PC-3 (cell line): ENCODE measurements at regions not wholly inside any gene's neighbourhood (a gene's known extent, or its start where the extent isn't known, plus 50 kb on each side); places are given as distances from the start of the nearest gene placed in this dataset.

Experiments
- ATAC-seq: fragments of 200-7000 bp; cut with Tn5 transposase; 2 replicates; pipeline ENCODE4 v1.9.1; 2020; ENCODE audit warnings: mild to moderate bottlenecking, moderate library complexity
- BruUV-seq: library from RNA; stranded (reverse); fragments of 400-500 nt; replicated peaks from 2 replicates; lab custom pipeline; 2021; lab: Mats Ljungman, UMichigan
- CTCF ChIA-PET: fragments of 300-600 bp; sonication (Branson Sonifier 250); formaldehyde crosslinking; loops from one replicate; lab custom pipeline; 2022; ENCODE audit warnings: antibody characterized with exemption; lab: Charles Lee
- POLR2A ChIA-PET: fragments of 300-600 bp; sonication (Branson Sonifier 250); formaldehyde crosslinking; loops from one replicate; lab custom pipeline; 2022; ENCODE audit warnings: antibody characterized with exemption; ENCODE audit not compliant: unreplicated experiment; lab: Charles Lee
- DNase-seq: peaks from one replicate; pipeline ENCODE4 v3.0.0-alpha.2; 2015
- H2AFZ ChIP-seq: fragments of 300-600 bp; sonication (generic); 2 replicates; pipeline ENCODE4 v1.6.0; 2016; ENCODE audit warnings: antibody characterized with exemption, low read length
- H3F3A ChIP-seq: fragments of 300-600 bp; sonication (generic); one replicate; pipeline ENCODE4 v1.6.0; 2017; ENCODE audit warnings: antibody characterized with exemption, low read length, control low read depth, mild to moderate bottlenecking; ENCODE audit not compliant: unreplicated experiment
- H3K27ac ChIP-seq: fragments of 300-600 bp; sonication (generic); 2 replicates; pipeline ENCODE4 v1.5.1; 2016; ENCODE audit warnings: mild to moderate bottlenecking, low read length
- H3K27me3 ChIP-seq: fragments of 300-600 bp; sonication (generic); 2 replicates; pipeline ENCODE4 v1.6.1; 2016; ENCODE audit warnings: low read length, mixed read lengths
- H3K36me3 ChIP-seq: fragments of 300-600 bp; sonication (generic); 2 replicates; pipeline ENCODE4 v1.6.1; 2016; ENCODE audit warnings: low read depth, mixed run types, low read length, mixed read lengths
- H3K4me1 ChIP-seq: fragments of 300-600 bp; sonication (generic); 2 replicates; pipeline ENCODE4 v1.5.1; 2016; ENCODE audit warnings: low read length; ENCODE audit not compliant: insufficient read depth
- H3K4me2 ChIP-seq: fragments of 300-600 bp; sonication (generic); 2 replicates; pipeline ENCODE4 v1.6.0; 2016; ENCODE audit warnings: low read length
- H3K4me3 ChIP-seq: fragments of 300-600 bp; sonication (generic); 2 replicates; pipeline ENCODE4 v1.5.1; 2016; ENCODE audit warnings: mild to moderate bottlenecking, low read length, mixed read lengths
- H3K79me2 ChIP-seq: fragments of 300-600 bp; sonication (generic); 2 replicates; pipeline ENCODE4 v1.6.1; 2017; ENCODE audit warnings: low read length, mixed read lengths
- H3K9ac ChIP-seq: fragments of 300-600 bp; sonication (generic); 2 replicates; pipeline ENCODE4 v1.6.0; 2016; ENCODE audit warnings: mild to moderate bottlenecking, low read length
- H3K9me2 ChIP-seq: fragments of 300-600 bp; sonication (generic); replicated peaks from 2 replicates; pipeline ENCODE4 v1.6.1; 2016; ENCODE audit warnings: mixed run types, low read length, mixed read lengths
- H3K9me3 ChIP-seq: fragments of 300-600 bp; sonication (generic); 2 replicates; pipeline ENCODE4 v1.6.1; 2016; ENCODE audit warnings: low read length, mixed read lengths
- H4K20me1 ChIP-seq: fragments of 300-600 bp; sonication (generic); 2 replicates; pipeline ENCODE4 v1.6.1; 2016; ENCODE audit warnings: low read length, mixed read lengths
- EZH2 ChIP-seq: fragments of 300-600 bp; sonication (generic); IDR thresholded peaks from one replicate; pipeline ENCODE4 v1.6.1; 2017; ENCODE audit warnings: antibody characterized with exemption, mild to moderate bottlenecking, low read length; ENCODE audit not compliant: unreplicated experiment
- EZH2phosphoT487 ChIP-seq: fragments of 300-600 bp; sonication (generic); IDR thresholded peaks from 2 replicates; pipeline ENCODE4 v1.6.1; 2018; ENCODE audit warnings: mild to moderate bottlenecking, antibody characterized with exemption, low read length, borderline replicate concordance
- intact Hi-C: fragments of 100-400 bp; cut with micrococcal nuclease; formaldehyde crosslinking; loops from 2 replicates; pipeline ENCODE4 v1.9.0; 2023
- TF ChIP-seq, protein P1 (sequence below): fragments of 300-600 bp; sonication (generic); conservative IDR thresholded peaks from 2 replicates; pipeline ENCODE4 v1.5.1; 2017; ENCODE audit warnings: antibody characterized with exemption, low read depth, mild to moderate bottlenecking, low read length

DNA sequence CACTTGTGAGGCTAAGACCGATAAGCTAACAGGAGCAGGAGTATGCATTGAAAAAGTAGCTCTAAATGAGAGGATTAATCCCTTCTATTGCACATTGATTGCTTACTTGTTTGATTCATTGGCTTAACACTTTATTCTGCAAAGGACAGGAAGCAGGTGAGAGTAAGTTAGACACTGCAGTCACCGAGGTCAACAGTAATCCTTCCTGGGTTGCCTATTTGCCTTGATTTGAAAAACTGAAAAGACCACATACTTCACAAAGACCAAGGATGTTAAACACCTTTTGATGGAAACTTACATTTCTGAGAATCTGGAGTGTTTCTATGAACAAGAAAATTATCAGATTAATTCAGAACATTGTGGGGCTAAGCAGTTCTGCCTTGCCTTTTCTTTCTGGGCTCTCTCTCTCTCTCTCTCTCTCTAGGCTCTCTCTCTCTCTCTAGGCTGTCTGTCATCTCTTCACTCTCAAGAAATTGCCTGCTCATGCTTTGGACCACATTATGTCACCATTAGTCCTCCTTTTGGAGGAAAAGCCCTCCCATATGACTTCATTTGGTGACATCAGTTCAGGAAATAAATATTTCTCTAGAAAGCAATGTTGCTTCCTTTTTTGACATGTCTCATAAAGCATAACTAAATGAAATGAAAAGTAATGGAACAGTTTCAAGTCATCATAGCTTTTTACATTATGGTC, 103.8 kb downstream of the TNFSF18 start:
- Histone ChIP-seq H3K79me2 (no peaks in the 10 kb centered on the region), H3K4me3 (no peak overlapping the region), H3K9me2 (no peaks in the 10 kb centered on the region), H3K4me2 (no peak overlapping the region), H3K27ac (no peak overlapping the region), H3F3A (no peaks in the 10 kb centered on the region), H2AFZ (no peak overlapping the region), H3K9me3 (no peaks in the 10 kb centered on the region; the same call in 1 of the 2 replicates), H3K4me1 (peaks cover 22% of the 10 kb centered on the region), H3K27me3 (no peaks in the 10 kb centered on the region), H3K36me3 (no peaks in the 10 kb centered on the region), H4K20me1 (no peaks in the 10 kb centered on the region), H3K9ac (no peak overlapping the region)
- intact Hi-C loops: no loop called here
- BruUV-seq: no TSS peak
- POLR2A ChIA-PET: no interaction called here
- DNase-seq: peak; percentile 59
- ATAC-seq: no peak
- TF ChIP-seq EZH2phosphoT487: no peak
- no peak for TF ChIP-seq EZH2
- TF ChIP-seq, protein P1, sequence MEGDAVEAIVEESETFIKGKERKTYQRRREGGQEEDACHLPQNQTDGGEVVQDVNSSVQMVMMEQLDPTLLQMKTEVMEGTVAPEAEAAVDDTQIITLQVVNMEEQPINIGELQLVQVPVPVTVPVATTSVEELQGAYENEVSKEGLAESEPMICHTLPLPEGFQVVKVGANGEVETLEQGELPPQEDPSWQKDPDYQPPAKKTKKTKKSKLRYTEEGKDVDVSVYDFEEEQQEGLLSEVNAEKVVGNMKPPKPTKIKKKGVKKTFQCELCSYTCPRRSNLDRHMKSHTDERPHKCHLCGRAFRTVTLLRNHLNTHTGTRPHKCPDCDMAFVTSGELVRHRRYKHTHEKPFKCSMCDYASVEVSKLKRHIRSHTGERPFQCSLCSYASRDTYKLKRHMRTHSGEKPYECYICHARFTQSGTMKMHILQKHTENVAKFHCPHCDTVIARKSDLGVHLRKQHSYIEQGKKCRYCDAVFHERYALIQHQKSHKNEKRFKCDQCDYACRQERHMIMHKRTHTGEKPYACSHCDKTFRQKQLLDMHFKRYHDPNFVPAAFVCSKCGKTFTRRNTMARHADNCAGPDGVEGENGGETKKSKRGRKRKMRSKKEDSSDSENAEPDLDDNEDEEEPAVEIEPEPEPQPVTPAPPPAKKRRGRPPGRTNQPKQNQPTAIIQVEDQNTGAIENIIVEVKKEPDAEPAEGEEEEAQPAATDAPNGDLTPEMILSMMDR: no peak
- CTCF ChIA-PET: no interaction called here

DNA sequence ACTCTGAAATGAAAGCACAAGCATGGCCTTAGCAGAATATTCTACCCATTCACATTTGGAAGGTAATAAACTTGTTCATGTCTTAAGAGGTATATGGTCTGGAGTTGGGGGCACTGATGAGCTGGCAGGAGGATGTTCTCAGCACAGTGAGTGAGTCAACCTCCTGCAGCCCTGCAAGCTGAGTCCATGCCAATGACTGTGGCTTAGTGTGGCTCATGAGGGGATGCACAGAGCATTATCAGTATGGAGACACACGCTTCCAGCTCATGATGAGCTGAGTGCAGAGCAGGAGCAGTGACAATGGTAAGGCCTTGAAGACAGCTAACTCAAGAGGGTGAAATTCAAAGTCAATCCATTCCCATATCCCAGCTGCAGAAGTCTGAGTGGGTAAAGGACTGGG, 102.3 kb downstream of the TNFSF18 start:
- intact Hi-C loops: no loop called here
- H4K20me1 ChIP-seq: no peaks in the 10 kb centered on the region
- H3K36me3 ChIP-seq: no peaks in the 10 kb centered on the region
- peak overlapping the region; percentile 5 for H3K4me2 ChIP-seq
- DNase-seq (peak; percentile 99), ATAC-seq (peak; percentile 100)
- H3K4me3 ChIP-seq: no peak overlapping the region
- H3K9ac ChIP-seq: no peak overlapping the region
- H2AFZ ChIP-seq: no peak overlapping the region
- H3K27me3 ChIP-seq: no peaks in the 10 kb centered on the region
- H3K9me2 ChIP-seq: no peaks in the 10 kb centered on the region
- POLR2A ChIA-PET: no interaction called here
- CTCF ChIA-PET: interaction anchor here (0.6 kb wide), 1 partner anchor 122 kb away, joined by 3 read pairs; no protein-coding TSS in a partner anchor
- peaks cover 22% of the 10 kb centered on the region for H3K4me1 ChIP-seq
- no peaks in the 10 kb centered on the region for H3F3A ChIP-seq
- H3K79me2 ChIP-seq: no peaks in the 10 kb centered on the region
- H3K27ac ChIP-seq: peak overlapping the region; percentile 13
- H3K9me3 ChIP-seq: no peaks in the 10 kb centered on the region; the same call in 1 of the 2 replicates
- no TSS peak for BruUV-seq
- TF ChIP-seq, protein P1: peak; percentile 43
- no peak for TF ChIP-seq EZH2phosphoT487

DNA sequence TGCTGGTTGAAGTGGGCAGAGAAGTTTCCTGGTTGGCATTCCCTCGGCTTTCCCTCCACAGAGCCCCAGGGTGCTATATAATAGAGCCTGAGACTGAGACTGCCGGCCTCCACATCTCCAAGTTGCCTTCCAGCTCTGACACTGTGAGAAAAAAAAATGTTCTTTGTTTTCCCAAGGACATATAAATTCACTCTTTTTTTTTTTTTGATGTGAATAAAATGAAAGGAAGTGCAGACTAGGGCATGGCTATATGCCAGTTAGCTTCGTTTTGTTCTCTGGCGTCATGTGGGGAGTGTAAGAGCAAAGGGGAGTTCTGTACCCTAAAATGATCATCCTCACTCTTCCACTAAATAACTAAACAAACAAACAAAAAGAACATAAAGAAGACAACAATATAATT, 101.6 kb downstream of the TNFSF18 start:
- Histone ChIP-seq H2AFZ (no peak overlapping the region), H3K36me3 (no peaks in the 10 kb centered on the region), H3K4me1 (peaks cover 22% of the 10 kb centered on the region), H3K79me2 (no peaks in the 10 kb centered on the region), H3K27me3 (no peaks in the 10 kb centered on the region), H3K4me3 (no peak overlapping the region), H3F3A (no peaks in the 10 kb centered on the region), H3K9me2 (no peaks in the 10 kb centered on the region), H3K27ac (no peak overlapping the region), H3K9me3 (no peaks in the 10 kb centered on the region), H4K20me1 (no peaks in the 10 kb centered on the region), H3K9ac (no peak overlapping the region), H3K4me2 (no peak overlapping the region)
- no peak for ATAC-seq
- ChIA-PET POLR2A (no interaction called here), CTCF (interaction anchor here (0.6 kb wide), 1 partner anchor 123 kb away, joined by 3 read pairs; no protein-coding TSS in a partner anchor)
- no peak for DNase-seq
- no TSS peak for BruUV-seq
- intact Hi-C loops: no loop called here
- TF ChIP-seq EZH2phosphoT487: no peak; the same call in 1 of the 2 replicates
- TF ChIP-seq, protein P1: no peak
- no peak for TF ChIP-seq EZH2
